GM20431 (cell line): ENCODE measurements at regions not wholly inside any gene's neighbourhood (a gene's known extent, or its start where the extent isn't known, plus 50 kb on each side); places are given as distances from the start of the nearest gene placed in this dataset.

Experiments used
- in situ Hi-C: fragments of 300-500 bp; cut with MseI, MboI; formaldehyde crosslinking; loops from one replicate; pipeline ENCODE4 v1.15.0; 2020; ENCODE audit warnings: low sequenced_read_pairs; ENCODE audit not compliant: unreplicated experiment

DNA sequence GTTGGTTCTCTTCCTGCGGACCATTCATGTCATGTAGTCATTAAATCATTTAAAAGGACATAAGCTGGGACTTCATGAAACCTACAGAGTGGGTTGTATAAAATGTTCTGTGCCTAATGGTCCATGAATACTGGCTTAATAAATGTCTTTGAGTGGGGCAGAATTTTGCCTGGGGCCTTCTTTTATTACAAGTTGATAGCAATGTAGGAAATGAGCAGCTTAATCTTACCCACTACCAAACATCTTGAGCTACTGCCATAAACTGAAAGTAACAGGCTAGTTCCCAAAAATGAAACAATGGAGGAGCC lies 130.9 kb downstream of the TMEM17 start:
- in situ Hi-C loops, result no loop called here

DNA sequence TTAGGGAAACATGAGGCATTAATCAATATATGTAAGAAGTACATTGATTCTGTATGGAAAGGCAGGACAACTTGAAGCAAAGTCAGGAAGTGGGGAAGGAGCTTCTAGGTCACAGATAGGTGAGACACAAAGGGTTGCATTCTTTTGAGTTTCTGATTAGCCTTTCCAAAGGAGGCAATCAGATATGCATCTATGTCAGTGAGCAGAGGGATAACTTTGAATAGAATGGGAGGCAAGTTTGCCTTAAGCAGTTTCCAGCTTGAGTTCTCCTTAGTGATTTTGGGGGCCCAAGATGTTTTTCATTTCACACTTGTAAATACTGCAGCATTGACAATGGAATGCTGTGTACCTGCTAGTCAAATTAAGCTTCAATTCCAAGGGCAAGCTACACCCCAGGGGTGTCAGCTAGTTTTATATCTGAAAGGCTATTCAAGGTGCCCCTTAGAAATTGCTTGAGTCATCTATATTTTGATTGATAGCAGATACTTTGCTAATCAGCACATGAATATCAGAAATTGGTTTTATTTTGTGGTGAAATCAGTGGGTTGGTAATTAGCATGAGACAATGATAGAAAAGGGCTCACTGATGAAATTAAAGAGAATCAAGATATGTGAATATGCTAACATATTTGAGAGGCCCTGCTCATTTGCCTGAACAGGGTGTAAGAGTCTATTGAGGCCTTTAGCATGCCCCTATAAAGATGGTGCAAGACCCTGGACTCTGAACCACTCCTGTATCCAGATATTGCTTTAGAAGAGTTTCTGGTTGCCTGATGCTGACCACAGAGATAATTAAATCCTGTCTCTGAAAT lies 131.5 kb downstream of the TMEM17 start:
- in situ Hi-C loops, result no loop called here

DNA sequence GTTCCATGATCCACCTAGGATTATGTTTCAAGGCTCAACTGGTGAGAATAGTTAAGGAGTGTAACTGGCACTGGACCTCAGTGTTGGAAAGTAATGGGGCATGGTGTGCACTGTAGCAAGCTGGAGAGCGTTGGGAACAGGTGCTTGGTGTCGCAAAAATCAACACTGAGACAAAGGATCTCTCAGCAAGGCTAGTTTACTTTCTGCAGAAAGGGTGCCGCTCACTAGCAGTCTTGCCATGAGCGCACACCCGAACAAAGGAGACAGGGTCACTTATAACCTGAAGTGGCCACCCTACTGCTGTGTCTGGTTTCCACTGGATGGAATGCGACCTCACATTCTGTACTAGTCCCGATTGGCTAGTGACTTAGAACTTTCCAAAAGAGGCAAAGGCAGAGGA lies 133.2 kb downstream of the TMEM17 start:
- in situ Hi-C loops, result no loop called here

DNA sequence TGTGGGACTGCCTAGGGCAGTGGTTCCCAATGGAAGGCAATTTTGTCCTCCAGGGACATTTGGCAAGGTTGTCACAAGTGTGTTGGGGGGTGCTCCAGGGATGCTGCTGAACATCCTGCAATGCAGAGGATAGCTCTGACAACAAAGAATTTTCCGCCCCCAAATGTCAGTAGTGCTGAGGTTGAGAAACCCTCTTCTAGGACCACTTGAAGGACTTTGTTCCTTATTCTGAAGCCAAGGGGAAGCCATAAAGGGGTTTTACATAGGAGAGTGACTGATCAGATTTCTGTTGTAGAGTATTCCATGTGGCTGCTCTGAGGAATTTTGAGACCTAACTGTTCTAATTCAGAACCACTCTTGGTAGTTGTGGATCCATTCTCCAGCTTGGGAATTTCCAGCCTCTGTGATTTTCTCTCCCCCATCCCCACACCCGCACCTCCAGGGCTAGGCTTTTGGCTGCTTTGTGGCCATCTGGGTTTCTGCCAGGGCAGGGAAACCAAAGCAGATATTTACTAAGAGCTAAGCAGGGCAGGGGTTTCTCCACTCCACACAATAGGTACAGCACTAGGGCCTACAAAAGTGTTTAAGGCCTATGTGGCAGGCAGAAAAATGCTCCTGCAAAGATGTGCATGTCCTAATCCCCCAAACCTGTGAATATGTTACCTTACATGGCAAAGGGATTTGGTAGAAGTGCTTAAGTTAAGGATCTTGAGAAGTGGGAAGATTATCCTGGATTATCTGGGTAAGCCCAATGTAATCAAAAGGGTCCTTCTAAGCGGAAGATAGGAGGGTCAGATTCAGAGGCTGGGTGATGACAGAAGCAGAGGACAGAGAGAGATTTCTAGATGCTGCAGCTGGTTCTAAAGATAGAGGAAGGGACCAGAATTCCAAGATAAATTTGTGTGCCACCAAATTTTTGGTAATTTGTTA lies 135.4 kb downstream of the TMEM17 start:
- in situ Hi-C loops, result no loop called here

DNA sequence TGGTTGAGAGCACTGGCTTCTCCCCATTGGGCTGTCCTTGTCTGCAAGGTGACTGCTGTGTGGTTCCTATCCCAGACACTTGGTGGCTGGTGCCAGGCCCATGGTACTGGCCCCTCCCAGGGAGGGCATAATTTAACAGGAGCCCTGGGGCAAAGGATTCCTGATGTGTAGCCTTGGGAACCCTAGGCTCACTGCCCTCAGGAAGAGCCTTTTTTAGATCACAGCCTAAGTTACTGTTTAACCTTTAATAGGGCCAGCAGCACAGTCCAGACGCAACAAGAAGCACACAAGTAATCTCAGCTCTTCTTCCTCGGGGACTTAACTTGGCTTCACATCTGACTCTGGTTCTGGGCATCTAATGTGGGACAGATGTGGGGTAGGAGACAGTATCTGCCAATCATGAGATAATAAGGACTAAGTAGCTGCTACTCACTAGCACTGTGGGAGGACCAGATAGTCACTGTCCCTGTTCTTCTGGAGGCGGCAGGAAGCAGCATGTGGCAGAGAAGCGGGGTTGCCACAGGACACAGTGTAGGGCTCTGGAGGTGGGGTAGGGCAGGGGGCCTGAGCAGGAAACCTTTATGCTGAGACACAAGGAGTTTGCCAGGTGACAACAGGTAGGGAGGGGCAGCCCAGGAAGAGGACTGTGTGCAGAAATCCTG lies 136.3 kb downstream of the TMEM17 start:
- in situ Hi-C loops, result no loop called here

DNA sequence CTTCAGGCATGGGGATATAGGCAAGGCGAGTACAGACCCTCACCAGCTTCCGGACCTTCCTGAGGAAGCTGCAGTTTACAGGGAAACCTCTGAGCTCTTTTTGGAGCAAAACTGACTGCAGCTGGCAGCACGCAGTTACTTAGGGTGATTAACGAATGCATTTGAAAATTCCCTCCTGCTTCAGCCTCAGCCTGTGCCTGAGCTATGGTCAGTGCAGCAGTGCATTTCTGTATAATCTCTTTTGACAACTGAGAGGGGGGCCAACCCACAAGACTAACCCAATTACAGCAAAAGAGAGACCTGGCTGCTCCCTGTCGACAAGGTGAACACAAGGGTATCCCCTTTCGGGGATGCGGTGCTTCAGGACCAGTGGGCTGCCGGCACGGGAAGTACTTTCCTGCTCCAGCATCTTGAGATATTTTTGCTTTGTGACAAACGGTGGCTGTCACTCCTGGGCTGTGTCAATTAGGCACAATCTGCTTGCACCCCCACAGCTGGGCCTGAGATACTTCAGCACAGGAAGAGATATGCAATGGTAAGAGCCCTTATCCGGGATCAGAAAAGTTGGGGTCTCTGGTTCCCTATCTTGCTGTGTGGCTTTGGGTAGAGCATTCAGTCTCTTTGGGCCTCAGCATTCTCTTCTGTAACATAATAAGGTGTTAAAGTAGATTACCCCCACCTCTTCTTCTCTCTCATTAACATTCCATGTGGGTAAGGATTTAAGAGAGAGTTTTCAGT lies 141.0 kb downstream of the TMEM17 start:
- in situ Hi-C loops, result no loop called here

DNA sequence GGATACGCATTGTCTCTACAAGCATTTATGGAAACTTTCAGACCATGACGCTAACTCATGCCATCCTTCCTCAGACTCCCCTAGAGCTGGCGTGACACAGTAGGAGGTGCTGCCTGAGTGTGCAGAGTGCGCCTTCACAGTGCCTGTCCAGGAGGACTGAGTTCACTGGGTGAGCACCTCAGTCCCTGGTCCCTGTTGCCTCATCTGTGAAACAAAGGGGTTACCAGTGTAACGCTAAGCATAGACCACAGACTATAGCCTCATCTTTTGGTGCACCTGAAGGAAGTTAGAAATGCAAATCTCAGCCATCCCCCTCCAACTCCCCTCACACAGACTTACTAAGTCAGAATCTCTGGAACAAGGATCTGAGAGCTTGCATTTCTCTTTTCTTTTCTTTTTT lies 142.8 kb downstream of the TMEM17 start:
- in situ Hi-C loops, result no loop called here

DNA sequence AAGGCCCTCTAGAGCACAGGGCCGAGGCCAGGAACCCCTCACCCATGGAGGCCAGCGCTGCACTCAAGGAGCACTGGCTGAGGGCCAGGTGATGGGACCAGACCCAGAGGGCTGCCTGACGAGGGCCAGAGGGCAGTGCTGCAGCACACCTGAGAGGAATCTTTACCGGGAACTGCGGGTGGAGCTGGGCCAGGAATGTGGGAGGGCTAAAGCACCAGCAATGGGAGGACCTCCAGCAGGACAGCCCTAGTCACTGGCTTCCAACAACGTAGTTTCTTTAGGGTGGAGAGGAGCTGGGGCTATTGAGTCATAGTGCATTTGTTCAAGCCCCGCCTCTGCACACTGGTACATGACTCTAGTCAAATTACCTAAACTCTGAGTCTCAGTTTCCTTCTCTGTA lies 143.4 kb downstream of the TMEM17 start:
- in situ Hi-C loops, result no loop called here

DNA sequence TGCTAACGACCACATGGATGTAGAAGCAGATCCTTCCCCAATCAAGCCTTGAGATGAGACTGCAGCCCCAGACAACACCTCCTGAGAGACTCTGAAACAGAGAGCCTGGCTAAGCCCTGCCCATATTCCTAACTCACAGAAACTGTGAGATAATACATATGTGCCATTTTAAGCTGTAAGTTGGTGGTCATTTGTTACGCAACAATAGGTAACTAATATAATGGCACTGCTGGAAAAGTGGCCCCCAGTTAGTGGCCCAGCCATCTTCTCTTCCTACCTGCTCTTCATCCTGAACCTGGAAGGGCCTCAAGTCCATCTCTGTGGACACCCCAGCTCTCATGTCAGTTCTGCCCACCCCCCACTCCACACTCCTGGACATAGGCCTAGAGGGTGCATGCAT lies 144.0 kb downstream of the TMEM17 start:
- in situ Hi-C loops, result no loop called here

DNA sequence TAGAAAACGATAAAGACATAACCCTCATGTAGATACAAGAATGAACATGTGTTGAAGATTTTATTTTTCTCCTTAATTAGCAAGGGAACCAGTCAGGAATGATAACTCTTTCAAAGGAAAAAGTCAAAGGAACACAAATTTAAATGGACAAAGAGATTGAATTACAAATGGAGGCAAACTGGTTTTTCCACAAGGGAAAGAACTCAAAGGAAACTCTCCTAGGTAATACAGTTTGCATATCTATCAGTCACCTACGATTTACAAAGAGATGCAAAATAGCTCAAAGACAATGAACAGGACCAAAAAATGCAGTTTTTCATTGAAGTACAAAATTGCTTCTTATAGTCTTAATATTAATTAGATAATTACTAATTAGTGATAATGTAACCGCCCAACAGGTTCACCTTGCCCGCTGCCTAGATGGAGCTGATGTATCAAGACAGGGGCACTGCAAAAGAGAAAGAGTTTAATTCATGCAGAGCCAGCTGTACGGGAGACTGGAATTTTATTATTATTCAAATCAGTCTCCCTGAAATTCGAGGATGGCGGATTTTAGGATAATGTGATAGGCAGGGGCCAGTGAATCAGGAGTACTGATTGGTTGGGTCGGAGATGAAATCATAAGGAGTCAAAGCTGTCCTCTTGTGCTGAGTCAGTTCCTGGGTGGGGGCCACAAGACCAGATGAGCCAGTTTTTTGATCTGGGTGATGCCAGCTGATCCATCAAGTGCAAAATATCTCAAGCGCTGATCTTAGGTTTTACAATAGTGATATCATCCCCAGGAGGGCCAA lies 151.0 kb downstream of the TMEM17 start:
- in situ Hi-C loops, result no loop called here

DNA sequence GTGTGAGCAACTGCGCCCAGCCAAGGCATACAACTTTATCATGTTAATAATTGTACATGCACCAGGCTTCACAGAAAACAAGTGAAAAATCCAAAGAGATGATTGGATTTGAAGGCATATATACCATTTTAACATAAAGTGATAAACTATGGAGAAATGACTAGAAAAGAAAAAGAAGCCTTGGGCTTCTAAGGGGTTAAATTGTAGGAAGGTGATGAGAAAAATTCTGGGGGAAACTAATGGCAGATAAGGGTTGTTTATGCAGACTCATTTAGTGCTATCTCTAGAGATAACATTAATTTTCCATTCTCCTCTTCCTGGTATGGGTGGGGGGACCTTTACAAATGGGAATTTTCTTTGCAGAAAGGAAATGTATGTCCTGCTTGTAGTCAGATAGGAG lies 154.0 kb downstream of the TMEM17 start:
- in situ Hi-C loops, result no loop called here

DNA sequence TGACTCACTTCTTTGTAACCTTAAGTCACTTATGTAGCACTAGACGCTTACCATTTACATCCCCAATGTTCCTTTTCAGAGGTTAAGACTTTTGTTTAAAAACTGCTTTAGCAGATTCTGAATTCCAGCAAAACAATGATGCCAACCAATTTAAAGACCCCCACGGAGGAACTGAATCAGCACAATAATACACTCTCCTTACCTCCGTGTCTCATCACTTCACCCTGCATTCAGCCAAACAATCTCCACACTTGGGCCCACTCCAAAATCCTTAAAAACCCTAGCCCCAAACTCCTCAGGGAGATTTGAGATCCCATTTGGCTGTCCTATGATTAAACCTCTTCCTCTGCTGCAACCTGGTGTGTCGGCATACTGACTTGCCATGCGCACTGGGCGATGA lies 153.9 kb downstream of the B3GNT2 start:
- in situ Hi-C loops, result no loop called here

DNA sequence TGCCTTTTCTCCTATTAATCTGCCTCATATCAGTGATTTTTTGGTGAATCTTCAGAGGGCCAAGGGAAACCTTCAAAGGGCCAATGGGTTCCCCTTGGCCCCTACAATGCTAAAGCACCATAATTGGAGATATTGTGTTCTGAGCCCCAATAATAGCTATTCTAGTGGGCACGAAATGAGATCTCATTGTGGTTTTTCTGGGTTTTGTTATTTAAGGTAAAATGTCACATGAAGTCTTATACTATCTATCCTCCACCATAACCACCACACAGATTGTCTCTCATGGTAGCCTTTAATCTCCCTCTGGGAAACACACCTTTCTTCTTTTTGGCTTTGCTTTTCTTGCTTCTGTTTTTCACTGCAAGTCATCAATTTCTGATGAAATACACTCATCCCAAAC lies 152.8 kb downstream of the B3GNT2 start:
- in situ Hi-C loops, result no loop called here

DNA sequence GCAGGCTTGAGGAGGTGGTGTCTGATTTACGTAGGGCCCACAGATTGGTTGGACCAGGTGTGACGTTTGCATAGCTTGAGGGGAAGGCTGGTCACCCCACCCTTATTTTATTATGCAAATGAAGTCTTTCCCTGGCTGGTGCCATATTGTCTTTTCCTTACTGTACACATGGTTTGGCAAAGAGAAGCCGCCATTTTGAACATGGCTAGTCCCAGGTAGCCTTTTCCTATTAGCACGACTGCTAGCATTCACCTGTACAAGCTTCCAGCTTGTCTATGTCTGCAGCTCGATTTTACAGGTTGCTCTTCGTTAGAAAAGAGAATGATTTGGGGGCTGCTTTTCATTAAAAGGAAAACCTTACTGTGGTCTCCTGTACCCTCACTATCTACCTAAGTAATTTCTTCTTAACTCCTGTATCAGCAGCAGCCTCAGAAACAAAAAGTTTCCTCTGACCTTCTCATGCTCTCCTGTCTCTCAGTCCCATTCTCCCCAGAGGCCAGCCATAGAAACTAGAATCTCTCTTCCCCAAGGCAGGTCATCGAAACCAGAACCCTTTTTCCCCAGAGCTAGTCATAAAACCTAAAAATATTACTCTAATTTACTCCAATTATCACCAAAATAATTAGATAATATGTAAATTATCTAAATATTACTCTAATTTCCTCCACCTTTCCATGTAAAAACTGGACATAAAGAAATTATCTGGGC lies 151.8 kb downstream of the B3GNT2 start:
- in situ Hi-C loops, result no loop called here

DNA sequence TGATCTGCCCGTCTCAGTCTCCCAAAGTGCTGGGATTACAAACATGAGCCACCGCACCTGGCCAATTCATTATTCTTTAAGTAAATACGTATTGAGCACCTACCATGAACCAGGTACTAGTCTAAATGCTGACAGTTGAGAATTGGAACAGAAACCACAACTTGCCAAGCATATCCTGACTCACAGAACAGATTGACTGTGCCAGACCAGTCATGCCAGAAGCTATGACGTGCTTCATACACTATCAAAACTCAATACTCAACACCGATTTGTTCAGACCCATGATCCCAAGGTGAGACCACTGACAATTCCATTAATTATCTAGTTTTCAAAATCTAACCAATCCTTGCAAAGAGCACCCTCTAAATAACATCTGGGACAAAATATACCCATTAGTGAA lies 148.6 kb downstream of the B3GNT2 start:
- in situ Hi-C loops, result no loop called here

DNA sequence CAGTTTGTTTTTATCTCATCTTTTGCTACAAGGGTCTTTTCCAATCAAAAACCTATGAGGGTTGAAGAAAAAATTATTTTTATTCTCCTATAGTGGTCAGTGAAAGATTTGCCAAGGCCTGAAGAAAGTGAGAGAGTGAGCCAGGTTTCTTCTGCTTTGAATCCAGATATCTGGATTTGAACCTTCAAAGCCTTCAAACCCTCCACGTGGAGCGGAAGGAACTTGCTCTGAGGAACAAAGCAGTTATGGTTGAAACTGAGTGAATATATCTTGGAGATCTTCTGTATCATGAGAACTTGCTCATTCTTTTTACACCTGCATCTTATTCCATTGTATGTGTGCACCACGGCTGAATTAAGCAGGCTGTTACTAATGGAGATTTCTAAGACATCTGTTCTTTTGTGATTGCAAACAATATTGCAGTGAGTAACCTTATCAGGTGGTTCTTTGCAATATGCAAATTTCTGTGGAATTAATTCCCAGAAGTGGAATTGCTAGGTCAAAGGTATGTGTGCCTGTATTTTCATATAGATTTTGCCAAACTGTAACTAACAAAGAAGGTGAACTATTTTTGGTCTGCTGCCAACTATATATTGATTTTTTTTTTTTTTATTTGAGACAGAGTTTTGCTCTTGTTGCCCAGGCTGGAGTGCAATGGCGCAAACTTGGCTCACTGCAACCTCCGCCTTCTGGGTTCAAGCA lies 147.9 kb downstream of the B3GNT2 start:
- in situ Hi-C loops, result no loop called here

DNA sequence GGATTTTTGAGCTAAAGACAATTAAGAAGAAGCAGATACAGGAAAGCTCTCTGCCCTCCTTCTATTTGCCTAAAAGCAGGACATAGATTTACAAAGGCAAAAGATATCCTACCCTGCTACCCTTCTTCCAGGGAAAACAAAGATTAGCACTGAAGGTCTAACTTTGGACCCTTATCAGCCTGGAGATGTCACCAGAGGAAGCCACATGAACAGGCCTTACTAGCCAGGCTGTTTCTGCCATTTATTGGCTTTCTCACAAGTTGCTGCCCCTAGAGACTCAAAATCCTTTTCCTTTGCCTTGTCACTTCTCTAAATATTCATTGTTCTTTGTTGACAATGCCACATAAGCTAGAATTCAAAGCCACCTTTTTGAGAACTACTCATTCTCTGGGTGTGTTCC lies 147.3 kb downstream of the B3GNT2 start:
- in situ Hi-C loops, result no loop called here

DNA sequence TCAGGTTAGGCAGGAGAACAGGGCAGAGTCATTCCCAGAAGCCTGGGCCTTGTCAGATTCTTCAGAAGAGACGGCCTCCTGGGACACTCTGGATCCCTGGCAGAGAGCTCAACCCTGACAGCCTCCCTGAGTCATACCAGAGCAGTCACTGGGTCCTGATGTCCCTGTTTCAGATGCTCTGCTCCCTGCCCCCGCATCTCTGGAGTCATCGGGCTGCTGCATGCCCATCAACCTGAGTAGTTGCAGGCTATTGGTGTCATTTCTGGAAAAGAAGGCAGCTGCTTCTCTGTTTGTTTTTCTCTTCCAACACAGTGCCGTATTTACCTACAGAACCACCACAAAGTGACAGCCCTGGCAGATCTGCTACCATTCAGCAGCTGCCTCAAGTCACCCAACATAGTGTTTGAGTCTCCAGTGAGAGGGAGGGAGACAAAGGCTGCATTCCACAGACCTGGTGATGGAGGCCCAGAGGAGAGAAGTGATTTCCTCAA lies 145.1 kb downstream of the B3GNT2 start:
- in situ Hi-C loops, result no loop called here
